CD4-positive, alpha-beta T cell treated with Interleukin-1 beta for 1 hour (primary cell): ENCODE measurements at regions not wholly inside any gene's neighbourhood (a gene's known extent, or its start where the extent isn't known, plus 50 kb on each side); places are given as distances from the start of the nearest gene placed in this dataset.
A peak's percentile ranks its signal among the peaks of the same experiment; 100 is the strongest.
"Not testable (repeated sequence)": the region's sequence is repeated elsewhere in the genome, so short reads cannot be mapped to it uniquely, and the experiment has no call there.

Source experiments
- DNase-seq, 2 donors: peaks; one replicate each; pipeline ENCODE4 v3.0.0-alpha.2; 2020 to 2022

DNA sequence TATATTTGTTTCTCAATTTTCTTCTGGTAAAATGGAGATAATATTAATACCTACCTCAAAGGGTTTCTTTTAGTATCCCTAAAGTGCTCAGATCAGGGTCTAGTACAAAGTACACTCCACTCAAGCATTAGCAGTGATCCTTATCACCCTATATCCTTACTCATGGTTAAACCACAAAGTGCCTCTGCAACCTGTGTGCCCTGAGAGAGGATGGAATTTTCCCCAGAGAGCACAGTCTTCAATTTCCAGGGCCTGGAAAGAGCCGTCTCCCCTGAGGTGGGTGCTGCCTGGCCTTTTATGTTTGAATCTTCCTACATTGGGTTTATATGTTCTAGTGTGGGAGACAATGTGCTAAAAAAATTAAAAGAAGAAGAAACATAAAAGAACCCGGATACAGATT is 183.1 kb upstream of the FBXO33 start:
- no peak for DNase-seq

DNA sequence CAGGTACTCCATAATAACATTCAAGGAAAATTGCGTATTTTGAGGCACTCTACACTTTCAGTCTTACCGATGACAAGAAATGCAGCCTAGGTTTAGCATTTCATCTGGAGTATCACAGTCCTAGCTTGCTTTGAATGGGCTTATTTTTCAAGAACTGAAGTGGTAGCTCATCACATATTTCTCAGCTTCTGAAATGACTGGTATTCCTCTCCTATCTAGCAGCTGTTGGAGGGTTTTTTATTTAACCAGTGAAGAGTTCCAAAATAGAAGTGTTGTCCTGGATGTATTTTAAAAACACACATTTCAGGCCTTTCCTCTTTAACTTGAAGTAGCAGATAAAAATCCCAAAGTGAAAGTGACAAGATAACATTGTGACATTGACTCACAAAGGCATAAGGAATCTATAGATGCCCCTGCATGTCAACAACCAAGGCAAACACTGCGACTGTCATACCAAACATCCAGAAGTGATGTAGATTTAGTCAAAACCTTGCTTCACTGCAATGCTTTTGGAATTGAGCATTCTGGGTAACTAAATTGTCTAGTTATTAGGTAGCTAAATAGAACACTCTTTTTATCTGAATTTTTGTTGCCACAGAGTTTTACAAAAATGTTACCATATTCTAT is 182.2 kb upstream of the FBXO33 start:
- no peak for DNase-seq

DNA sequence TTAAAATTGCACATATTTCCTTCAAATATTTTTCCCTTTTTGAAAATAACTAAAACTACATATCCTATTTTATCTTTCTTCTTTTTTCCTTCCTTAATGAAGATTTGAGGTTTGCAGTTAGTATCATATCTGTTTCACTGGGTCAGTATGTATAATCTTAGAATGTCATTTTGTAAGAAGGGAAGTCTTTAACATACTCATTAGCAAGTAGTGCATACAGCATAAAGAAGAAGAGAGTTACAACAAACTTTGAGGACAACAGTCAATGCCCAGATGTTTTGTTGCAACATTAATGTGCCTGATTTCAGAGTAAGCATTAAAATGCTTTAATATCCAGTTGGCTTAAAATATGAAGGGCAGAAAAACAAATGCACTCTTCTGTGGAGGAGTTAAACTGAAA is 176.9 kb upstream of the FBXO33 start:
- DNase-seq = no peak

GRCh38 chr14:39607978-39608377 is 175.7 kb upstream of the FBXO33 start:
- DNase-seq = no peak

DNA sequence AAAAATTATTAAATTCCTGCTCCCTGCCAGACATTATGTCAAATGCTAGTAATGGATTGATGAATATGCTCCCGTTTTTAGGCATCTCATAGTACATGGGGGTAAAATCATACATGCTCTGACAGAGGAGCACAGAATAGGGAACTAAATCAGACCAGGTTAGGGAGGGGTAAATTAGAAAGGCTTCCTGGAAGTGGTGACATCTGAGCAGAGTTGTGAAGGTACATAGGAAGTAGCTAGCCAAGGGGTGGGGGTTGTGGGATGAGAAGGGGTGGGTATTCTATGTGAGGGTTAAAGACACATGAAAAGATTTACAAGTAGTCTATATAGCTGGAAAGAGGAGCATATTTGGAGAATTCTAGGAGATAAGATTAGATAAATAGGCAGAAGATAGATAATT is 171.7 kb upstream of the FBXO33 start:
- no peak for DNase-seq

DNA sequence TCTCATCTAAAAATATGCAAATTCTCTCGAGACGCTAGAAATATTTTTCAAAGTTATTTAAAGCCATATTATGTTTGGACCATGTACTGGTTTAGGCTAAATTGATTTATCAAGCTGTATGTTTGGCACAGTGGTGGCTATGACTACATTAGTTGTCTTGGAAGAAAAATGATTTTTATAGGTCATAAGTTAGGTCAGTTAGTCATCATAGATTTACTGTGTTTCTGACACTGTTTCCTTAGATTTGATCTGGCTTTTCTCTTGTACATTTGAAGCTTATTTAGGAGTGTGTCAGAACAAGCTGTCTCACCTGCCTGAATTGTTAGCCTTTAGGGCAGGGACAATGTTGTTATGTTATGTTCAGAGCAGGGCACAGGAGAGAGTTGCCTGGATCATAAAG is 161.1 kb upstream of the FBXO33 start:
- no peak for DNase-seq

GRCh38 chr14:39592116-39592789 is 160.0 kb upstream of the FBXO33 start:
- no peak for DNase-seq

- not testable (repeated sequence) for DNase-seq
Observed at GRCh38 chr14:39589882-39590281, 157.6 kb upstream of the FBXO33 start.

DNA sequence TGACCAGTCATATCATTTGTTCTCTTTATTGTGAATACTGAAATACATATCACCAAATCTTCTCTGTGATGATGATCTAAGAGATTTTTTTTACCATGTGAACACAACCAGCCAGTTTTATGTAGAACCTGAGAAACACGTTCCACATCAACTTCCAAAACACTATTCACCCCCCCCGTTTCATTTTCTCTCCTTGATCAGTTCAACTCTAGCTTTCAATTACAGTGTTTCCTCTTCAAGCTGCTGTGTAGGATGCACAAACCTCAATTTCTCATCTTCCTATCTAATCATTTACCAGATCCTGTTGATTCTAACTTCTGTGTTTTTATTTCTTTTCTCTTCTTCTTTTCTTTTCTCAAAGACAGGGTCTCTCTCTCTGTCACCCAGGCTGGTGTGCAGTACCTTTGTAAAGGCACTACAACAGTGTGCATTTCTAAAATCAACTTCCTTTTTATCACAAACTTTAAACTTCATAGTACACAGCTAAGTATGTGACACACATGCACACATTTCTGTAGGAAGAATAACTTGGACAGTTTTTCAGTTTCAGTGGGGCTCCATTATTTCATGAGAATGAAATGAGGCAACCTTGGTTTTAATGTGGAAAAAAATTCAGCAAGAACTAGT is 149.9 kb upstream of the FBXO33 start:
- peak in 1 of 2 donors; percentile 3 for DNase-seq

- DNase-seq = peak in 1 of 2 donors; percentile 4
Observed at GRCh38 chr14:39581474-39581873, 149.2 kb upstream of the FBXO33 start.

GRCh38 chr14:39580696-39581095 is 148.5 kb upstream of the FBXO33 start:
- no peak for DNase-seq

DNA sequence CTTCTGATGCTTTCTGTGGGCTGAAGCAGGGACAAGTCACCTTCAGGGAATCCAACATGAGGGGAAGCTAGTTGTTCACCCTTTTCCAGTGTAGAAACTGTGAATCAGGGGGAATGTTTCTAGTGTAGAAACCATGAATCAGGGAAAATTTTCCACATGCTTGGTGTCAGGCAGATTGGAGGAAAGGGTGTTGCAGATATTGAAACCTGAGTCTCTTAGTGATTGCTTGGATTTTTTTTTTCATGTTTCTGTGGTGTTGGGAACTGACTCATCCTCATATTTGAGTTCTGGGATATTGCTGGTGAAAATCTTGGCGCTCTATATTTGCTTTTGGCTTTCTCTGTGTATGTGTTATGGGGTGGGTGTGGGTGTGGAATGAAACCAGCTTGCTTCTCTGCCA is 144.5 kb upstream of the FBXO33 start:
- DNase-seq = no peak

DNA sequence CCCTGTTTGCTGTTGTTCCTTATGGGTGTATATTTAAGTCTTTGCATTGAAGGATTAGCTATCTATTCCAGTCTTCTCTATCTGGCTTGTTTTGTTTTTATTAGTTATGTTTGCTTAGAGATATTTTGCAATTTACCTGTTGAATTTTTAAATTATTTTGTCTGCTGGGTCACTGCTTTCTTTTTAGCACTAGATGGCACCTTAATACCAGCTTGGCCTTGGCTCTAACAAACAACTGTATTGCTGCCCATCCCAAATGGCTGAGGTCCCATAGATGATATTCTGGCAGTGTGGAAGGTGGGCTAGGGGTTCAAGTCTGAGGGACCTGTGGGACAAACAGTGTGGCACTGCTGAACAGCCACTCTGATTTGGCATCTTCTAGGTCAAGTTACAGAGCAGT is 144.0 kb upstream of the FBXO33 start:
- no peak for DNase-seq

DNA sequence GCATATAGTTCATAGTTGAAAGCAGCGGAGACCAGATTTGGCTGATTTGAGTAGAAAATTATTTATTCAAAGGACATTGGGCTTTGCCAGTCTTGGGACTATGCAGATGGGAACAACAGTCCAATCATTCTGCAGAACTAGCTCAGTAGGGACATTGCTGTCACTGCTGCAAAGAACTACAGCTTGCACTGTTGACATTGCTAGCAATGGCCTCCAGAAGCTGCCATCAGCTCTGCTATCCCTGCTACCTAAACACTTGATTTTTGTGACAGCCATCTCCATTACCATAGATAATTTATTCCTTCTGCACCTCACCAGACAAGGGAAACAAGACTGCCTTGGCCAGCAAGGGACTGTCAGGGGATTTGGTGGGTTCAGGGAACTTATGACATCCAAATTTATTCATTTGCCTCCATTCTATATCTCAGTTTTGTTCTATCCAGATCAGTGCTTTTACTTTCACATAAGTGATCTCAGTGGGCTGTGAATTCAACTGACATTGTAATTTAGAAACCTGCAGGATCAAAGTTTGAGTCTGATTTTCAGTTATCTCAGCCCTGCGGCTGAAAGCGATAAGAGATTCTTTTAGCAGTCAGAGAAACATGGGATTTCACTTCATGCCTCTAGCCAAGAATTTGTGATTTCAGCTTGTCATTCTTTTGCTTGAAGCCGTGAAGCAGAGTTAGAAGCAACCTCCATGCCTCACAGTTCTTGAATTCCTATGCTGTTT is 136.7 kb upstream of the FBXO33 start:
- no peak for DNase-seq

DNA sequence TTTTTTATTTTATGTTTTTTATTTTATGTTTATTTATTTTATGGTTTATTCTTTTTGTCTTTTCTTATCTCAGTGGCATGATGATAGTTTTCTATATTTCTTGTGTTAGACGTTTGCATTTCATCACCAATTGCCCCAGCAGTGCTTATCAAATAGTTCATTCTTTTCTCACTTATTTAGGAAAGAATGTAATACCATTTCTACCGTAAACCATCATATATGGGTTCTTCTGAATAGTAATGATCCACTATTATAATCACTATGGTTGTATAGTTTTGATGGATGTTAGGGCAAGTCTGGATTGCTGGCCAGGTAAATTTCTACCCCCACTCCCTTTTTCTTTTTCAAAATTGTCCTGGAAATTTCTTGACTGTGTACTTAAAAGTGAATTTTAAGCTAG is 134.6 kb upstream of the FBXO33 start:
- no peak for DNase-seq

- no peak for DNase-seq
Observed at GRCh38 chr14:39563361-39563760, 131.1 kb upstream of the FBXO33 start.

GRCh38 chr14:39562175-39562574 is 129.9 kb upstream of the FBXO33 start:
- no peak for DNase-seq

GRCh38 chr14:39558525-39558924 is 126.3 kb upstream of the FBXO33 start:
- no peak for DNase-seq

- DNase-seq = no peak
Observed at GRCh38 chr14:39555749-39556148, 123.5 kb upstream of the FBXO33 start.

GRCh38 chr14:39554576-39554975 is 122.3 kb upstream of the FBXO33 start:
- no peak for DNase-seq

GRCh38 chr14:39548358-39548757 is 116.1 kb upstream of the FBXO33 start:
- DNase-seq = no peak

- DNase-seq = no peak
Observed at GRCh38 chr14:39547845-39548244, 115.6 kb upstream of the FBXO33 start.

- DNase-seq = no peak
Observed at GRCh38 chr14:39505812-39506211, 73.6 kb upstream of the FBXO33 start.

GRCh38 chr14:39500253-39500652 is 68.0 kb upstream of the FBXO33 start:
- DNase-seq = no peak
